DMS114 treated with DMSO at 0.1 percent for 48 hours (cell line): ENCODE measurements at regions not wholly inside any gene's neighbourhood (a gene's known extent, or its start where the extent isn't known, plus 50 kb on each side); places are given as distances from the start of the nearest gene placed in this dataset.

Experiments used
- DNase-seq: peaks from one replicate; lab custom pipeline; 2025; ENCODE audit not compliant: unreplicated experiment; lab: John Stamatoyannopoulos, UW

- DNase-seq, result no peak
Observed at GRCh38 chr2:177077778-177078177, 134.8 kb upstream of the HNRNPA3 start.

DNA sequence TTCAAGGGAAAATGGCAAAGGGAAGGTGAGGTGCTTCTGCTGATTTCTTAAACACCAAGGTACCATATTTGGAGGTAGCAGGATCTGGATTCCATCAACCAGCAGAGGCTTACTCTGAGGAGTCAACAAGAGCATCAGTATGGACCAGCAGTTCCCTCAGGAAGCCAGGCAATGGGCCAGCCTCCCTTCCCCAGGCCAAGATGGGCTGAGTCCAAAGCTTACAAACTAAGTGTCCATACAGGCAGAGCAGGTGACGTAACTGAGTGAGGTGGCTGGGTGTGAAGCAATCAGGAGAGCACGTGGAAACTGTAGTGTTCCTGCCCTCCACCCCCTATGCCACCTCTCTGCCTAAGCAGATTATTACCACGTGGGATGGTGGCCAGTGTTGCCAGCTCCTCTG, 134.2 kb upstream of the HNRNPA3 start:
- DNase-seq, result no peak

DNA sequence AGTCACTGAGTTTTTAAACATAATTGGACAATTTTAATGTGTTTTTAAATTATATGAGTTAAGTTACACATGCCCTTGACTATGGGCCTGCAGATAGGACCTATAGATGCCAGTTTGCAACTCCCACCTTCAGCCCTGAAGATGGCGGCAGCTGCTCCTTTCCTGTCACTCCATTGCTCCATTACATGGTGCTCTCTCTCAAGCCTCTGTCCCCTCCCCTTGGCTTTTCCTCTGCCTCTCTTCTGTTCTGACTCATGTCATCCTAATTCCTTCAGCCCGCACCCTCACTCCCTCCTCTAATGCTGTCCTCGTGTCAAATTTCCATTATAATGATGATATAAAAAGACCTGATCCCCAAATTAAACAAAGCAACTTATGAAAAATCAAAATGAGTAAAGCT, 133.7 kb upstream of the HNRNPA3 start:
- no peak for DNase-seq

GRCh38 chr2:177080746-177081284, 131.8 kb upstream of the HNRNPA3 start:
- no peak for DNase-seq

DNA sequence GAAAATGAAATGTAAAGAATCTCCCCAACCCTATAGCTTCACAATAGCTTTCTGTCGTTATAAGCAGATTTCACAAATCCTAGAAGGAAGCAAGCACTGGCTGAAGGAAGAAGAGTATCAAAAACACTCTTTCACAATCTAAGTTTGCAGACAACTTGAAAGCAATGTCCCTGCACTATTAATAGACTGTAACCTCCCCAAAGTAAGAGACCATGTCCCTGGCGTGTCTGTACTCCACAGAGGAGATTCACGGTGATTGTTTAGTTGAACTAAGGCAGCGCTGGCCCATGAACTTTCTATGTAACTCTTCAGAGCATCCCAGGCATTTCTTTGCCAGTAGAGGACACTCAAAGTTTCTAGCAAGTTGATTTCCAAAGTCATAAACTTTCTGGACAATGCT, 128.0 kb upstream of the HNRNPA3 start:
- DNase-seq, result no peak

DNA sequence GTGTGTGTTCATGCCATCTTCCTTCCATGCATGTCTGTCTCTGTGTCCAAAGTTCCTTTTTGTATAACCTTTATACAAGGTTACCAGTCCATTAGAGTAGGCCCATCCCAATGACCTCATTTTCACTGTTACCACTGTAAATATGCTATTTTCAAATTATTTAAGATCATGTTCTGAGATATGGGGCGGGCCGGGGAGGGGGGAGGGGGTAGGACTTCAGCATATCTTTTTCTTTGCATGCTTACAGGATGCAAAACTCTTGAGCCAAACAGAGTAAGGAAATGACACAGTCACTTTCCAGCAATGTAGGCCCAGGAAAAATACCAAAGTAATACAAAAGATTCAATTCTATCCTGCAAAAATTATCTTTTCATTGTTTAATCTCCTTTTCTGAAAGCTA, 124.1 kb upstream of the HNRNPA3 start:
- DNase-seq, result no peak

DNA sequence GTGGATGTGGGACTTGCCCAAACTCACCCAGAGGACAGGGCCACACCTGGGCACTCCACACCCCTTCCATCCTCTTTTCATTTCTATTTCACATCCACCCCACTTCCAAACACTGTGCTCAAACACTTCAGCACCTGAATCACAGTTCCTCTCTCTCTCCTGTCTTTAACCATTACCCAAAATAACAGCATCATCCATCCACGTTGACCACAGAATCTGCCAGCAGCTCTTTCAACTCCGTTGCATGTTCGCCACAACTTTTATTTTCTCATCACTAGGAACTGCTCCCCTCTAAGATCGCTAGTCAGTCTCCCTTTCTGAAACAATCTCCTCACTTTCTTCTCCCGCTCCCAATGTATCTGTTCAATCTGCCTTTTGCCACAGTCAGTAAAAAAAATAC, 121.6 kb upstream of the HNRNPA3 start:
- DNase-seq, result no peak

GRCh38 chr2:177093371-177093770, 119.2 kb upstream of the HNRNPA3 start:
- no peak for DNase-seq

GRCh38 chr2:177098001-177098613, 114.5 kb upstream of the HNRNPA3 start:
- no peak for DNase-seq

GRCh38 chr2:177101930-177102329, 110.7 kb upstream of the HNRNPA3 start:
- no peak for DNase-seq

- DNase-seq, result no peak
Observed at GRCh38 chr2:177106212-177106611, 106.4 kb upstream of the HNRNPA3 start.

DNA sequence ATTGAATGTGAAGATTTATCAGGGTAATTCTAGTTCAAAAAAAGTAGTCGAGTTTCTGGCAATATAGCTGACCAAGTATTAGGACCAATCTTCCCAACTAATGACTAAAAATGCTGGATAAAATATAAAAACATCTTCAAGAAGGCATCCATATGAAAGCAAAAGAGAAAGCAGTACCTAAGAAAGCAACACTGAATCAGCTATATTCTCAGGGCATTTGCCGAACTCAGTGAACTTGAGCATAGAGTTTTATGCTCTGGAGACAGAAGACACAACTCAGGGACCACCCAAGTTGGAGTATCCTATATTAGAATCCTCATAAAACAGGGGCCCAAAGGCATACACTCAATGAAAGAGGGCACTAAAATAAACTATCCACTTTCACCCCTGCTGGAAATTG, 103.7 kb upstream of the HNRNPA3 start:
- no peak for DNase-seq

DNA sequence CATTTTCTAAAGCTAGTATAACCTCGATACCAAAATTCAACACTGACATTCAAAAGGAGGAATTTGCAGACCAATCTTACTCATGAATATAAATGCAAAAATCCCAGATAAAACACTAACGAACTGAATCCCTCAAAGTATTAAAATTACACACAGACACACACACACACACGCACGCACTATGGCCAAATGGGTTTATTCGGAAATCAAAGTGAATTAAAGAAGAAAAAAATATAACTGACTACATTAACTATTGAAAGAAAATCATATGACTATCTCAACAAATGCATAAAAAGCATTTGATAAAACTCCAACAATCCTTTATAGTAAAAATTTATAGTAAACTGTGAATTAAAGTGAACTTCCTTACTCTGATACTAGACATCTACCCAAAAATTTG, 97.9 kb upstream of the HNRNPA3 start:
- DNase-seq, result no peak

DNA sequence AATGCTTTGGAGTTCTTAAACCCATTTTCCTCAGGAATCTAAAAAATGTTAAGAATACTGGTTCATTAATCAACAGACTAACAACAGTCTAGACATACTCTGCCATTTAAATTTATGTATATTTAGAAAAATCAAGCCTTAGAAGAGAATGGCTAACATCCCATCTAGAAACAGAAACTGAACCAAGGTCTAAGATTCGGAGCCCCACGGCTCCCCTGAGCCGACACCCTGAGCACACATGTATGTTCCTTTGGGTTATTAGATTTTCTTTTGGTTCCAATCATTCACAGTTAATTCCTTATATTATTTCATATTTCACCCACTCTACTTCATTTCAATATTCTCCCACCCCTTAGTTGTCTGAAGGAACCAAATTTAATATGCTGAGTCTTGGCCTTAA, 94.8 kb upstream of the HNRNPA3 start:
- no peak for DNase-seq

DNA sequence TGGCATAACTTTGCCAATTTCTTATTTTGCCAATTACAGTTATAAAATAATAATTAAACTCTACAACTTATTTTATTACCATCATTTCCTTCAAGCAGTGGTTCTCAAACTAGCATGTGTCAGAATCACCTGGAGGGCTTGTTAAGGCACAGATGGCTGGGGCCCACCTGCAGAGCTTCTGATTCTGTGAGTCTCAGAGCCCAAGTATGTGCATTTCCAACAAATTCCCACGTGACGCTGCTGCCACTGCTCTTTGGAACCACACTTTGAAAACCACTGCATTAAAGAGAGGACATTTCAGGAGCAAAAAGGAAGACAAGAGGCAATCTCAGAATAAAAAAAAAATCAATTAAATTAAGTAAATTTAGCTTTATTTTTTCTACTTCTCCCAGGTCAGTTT, 94.0 kb upstream of the HNRNPA3 start:
- no peak for DNase-seq

GRCh38 chr2:177119099-177119498, 93.5 kb upstream of the HNRNPA3 start:
- no peak for DNase-seq

DNA sequence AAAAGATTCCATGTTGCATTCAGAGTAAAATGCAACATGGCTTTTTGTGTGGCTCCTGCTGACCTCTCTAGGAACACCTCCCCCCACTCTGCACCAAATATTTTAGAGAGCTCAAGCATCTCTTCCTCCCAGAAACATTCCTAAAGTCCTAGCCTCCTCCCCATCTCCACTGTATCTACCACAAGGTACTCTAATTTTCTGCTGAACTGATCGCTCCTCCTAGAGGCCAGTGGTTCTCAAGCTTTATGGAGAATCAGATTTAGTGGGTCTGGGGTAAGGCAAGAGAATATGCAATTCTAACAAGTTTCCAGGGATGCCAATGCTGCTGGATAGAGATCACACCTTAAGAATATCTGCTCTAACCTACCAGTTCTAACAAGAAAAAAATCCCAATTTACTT, 89.5 kb upstream of the HNRNPA3 start:
- DNase-seq, result no peak

DNA sequence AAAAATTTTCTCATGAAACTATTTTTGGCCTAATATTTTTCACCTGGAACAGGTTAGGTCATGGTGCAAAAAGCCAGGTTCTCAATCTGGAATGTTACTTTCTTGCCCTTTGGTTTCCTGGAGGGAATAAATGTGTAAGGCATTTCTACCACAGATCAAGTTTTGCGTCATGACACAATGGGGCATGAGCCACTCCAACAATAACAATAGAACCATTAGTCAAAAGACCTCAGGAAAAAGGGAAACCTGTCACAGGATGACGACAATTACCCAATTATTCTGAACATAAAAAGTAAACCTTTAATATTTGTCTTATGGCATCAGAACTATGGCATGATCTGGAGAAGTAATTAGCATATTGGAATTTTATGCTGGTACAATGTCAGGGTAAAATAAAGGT, 88.2 kb upstream of the HNRNPA3 start:
- DNase-seq, result no peak

GRCh38 chr2:177127821-177128220, 84.8 kb upstream of the HNRNPA3 start:
- DNase-seq, result no peak

DNA sequence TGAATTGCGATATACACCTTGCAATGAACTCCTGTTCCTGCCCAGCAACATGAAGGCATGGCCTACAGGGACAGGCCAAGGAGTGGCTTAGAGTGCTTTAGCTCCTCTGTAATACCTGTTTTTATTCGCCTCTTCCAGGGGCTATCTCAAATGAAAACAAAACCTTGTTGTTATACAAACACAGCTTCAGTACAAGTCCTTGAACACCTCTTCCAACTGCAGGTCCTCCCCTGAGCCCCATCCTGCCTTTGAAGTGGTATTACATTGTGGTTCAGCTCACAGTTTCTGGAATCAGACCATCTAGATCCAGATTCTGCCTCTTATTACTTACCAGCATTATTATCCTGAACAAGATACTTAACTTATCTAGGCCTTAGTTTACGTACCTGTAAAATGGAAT, 83.0 kb upstream of the HNRNPA3 start:
- no peak for DNase-seq

DNA sequence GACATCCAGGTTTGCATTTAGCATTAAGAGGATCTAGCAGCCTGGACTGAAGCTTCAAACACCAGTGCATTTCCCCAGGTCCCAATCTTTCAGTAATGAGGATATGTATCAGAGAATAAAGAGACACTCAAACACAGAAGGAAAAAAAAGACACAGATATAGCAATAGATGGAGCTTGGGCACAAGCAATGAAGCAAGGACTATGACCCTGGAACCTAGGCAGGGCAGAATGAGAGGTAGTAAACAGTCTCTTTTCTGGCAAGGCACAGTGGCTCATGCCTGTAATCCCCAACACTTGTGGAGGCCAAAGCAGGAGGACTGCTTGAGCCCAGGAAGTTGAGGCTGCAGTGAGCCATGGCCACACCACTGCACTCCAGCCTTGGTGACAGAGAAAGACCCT, 80.7 kb upstream of the HNRNPA3 start:
- DNase-seq, result no peak

- no peak for DNase-seq
Observed at GRCh38 chr2:177138823-177139222, 73.8 kb upstream of the HNRNPA3 start.

GRCh38 chr2:177141866-177142265, 70.7 kb upstream of the HNRNPA3 start:
- DNase-seq, result no peak
